ENCODE measurements at regions not wholly inside any gene's neighbourhood (a gene's known extent, or its start where the extent isn't known, plus 50 kb on each side); places are given as distances from the start of the nearest gene placed in this dataset.

- Histone ChIP-seq H3K9ac (ENCODE audit: low read length) (no peak overlapping the region), H3K27me3 (ENCODE audit: insufficient read depth, low read depth, low read length) (no peaks in the 10 kb centered on the region), H3K4me2 (ENCODE audit: low read length) (no peak overlapping the region), H2AFZ (ENCODE audit: low read depth, low read length) (no peak overlapping the region), H3K36me3 (ENCODE audit: insufficient read depth, low read length) (no peaks in the 10 kb centered on the region), H3K9me3 (ENCODE audit: low read length) (no peaks in the 10 kb centered on the region), H3K27ac (ENCODE audit: low read length) (no peak overlapping the region), H3F3A (ENCODE audit: insufficient read depth, low read length, poor library complexity, severe bottlenecking) (no peaks in the 10 kb centered on the region), H3K4me3 (ENCODE audit: low read length) (no peak overlapping the region), H3K79me2 (replicated peaks; ENCODE audit: insufficient read depth, low read length) (no peaks in the 10 kb centered on the region), H3K9me2 (ENCODE audit: insufficient read depth, low read length) (no peaks in the 10 kb centered on the region), H4K20me1 (ENCODE audit: insufficient read depth) (no peaks in the 10 kb centered on the region)
- TF ChIP-seq TAF1 (IDR thresholded peaks at IDR 0.05; ENCODE audit: low read depth), result no peak
- TF ChIP-seq MXI1 (conservative IDR thresholded peaks at IDR 0.05; ENCODE audit: poor library complexity, severe bottlenecking), result no peak
- TF ChIP-seq RAD21 (conservative IDR thresholded peaks at IDR 0.05), result no peak
These were observed 58.3 kb upstream of the SHH start for GRCh38 chr7:155870334-155871180.

- Histone ChIP-seq H3K27me3 (ENCODE audit: insufficient read depth, low read depth, low read length) (no peaks in the 10 kb centered on the region), H3K79me2 (replicated peaks; ENCODE audit: insufficient read depth, low read length) (no peaks in the 10 kb centered on the region), H3K9me3 (ENCODE audit: low read length) (no peaks in the 10 kb centered on the region), H3K9ac (ENCODE audit: low read length) (no peak overlapping the region), H3K36me3 (ENCODE audit: insufficient read depth, low read length) (no peaks in the 10 kb centered on the region), H2AFZ (ENCODE audit: low read depth, low read length) (no peak overlapping the region), H3K27ac (ENCODE audit: low read length) (no peak overlapping the region), H3K4me2 (ENCODE audit: low read length) (no peak overlapping the region), H3K9me2 (ENCODE audit: insufficient read depth, low read length) (no peaks in the 10 kb centered on the region), H3K4me3 (ENCODE audit: low read length) (no peak overlapping the region), H3F3A (ENCODE audit: insufficient read depth, low read length, poor library complexity, severe bottlenecking) (no peaks in the 10 kb centered on the region), H4K20me1 (ENCODE audit: insufficient read depth) (no peaks in the 10 kb centered on the region)
- TF ChIP-seq, protein P1, sequence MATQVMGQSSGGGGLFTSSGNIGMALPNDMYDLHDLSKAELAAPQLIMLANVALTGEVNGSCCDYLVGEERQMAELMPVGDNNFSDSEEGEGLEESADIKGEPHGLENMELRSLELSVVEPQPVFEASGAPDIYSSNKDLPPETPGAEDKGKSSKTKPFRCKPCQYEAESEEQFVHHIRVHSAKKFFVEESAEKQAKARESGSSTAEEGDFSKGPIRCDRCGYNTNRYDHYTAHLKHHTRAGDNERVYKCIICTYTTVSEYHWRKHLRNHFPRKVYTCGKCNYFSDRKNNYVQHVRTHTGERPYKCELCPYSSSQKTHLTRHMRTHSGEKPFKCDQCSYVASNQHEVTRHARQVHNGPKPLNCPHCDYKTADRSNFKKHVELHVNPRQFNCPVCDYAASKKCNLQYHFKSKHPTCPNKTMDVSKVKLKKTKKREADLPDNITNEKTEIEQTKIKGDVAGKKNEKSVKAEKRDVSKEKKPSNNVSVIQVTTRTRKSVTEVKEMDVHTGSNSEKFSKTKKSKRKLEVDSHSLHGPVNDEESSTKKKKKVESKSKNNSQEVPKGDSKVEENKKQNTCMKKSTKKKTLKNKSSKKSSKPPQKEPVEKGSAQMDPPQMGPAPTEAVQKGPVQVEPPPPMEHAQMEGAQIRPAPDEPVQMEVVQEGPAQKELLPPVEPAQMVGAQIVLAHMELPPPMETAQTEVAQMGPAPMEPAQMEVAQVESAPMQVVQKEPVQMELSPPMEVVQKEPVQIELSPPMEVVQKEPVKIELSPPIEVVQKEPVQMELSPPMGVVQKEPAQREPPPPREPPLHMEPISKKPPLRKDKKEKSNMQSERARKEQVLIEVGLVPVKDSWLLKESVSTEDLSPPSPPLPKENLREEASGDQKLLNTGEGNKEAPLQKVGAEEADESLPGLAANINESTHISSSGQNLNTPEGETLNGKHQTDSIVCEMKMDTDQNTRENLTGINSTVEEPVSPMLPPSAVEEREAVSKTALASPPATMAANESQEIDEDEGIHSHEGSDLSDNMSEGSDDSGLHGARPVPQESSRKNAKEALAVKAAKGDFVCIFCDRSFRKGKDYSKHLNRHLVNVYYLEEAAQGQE (IDR thresholded peaks at IDR 0.05; ENCODE audit: borderline replicate concordance), result no peak
These were observed 57.5 kb upstream of the SHH start for GRCh38 chr7:155869784-155870076.

DNA sequence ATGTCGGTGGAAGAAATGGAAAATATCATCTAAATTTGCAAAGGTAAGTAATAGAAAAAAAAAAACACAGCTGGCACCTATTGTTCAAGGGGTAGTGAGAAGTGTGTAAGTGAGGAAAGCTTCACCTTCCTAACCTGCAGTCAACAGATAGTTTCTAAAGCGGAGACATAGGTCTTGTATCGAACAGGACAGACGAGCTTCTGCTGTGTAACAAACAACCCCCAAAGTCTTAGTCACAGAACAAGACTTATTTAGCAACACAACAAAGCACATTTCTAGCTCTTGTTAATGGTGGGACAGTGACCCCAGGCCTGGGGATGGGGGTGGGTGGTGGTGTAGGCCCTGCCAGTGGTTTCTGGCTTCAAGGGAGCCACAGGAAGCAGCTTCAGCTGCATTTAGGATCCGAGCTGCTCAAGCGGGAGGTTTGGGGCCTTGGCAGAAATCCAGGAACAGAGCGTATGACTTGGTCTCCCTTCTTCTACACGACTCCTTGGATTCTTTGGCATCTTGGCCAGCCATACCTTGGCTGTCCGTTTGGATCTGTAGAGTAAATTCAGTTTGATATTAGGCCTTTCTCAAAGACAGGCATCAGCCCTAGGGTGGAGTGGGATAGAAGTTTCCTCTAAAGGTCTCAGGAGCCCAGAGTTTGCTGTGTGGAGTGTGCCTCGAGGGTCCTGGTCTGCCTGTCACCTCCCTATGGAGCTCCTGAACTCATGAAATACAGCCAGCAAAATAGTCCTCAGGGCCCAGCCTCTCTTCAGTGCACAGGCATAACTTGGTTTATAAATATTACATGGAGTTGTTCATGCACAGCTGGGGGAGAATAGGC, 56.9 kb upstream of the SHH start:
- Histone ChIP-seq H3K9ac (ENCODE audit: low read length) (no peak overlapping the region), H3F3A (ENCODE audit: insufficient read depth, low read length, poor library complexity, severe bottlenecking) (no peaks in the 10 kb centered on the region), H3K27me3 (ENCODE audit: insufficient read depth, low read depth, low read length) (no peaks in the 10 kb centered on the region), H3K9me3 (ENCODE audit: low read length) (no peaks in the 10 kb centered on the region), H3K36me3 (ENCODE audit: insufficient read depth, low read length) (no peaks in the 10 kb centered on the region), H3K4me3 (ENCODE audit: low read length) (no peak overlapping the region), H2AFZ (ENCODE audit: low read depth, low read length) (no peak overlapping the region), H3K4me2 (ENCODE audit: low read length) (no peak overlapping the region), H4K20me1 (ENCODE audit: insufficient read depth) (no peaks in the 10 kb centered on the region), H3K27ac (ENCODE audit: low read length) (no peak overlapping the region), H3K9me2 (ENCODE audit: insufficient read depth, low read length) (no peaks in the 10 kb centered on the region), H3K79me2 (replicated peaks; ENCODE audit: insufficient read depth, low read length) (no peaks in the 10 kb centered on the region)
- TF ChIP-seq SMC3 (conservative IDR thresholded peaks at IDR 0.05; ENCODE audit: poor library complexity), result no peak
- TF ChIP-seq RAD21 (conservative IDR thresholded peaks at IDR 0.05), result no peak
- no peak for TF ChIP-seq CTCF (IDR thresholded peaks at IDR 0.05; ENCODE audit: poor library complexity, severe bottlenecking)
- no peak for TF ChIP-seq MXI1 (conservative IDR thresholded peaks at IDR 0.05; ENCODE audit: poor library complexity, severe bottlenecking)

Data from neural cell (in vitro differentiated cells).